NCI-H2081 (cell line): ENCODE measurements at regions not wholly inside any gene's neighbourhood (a gene's known extent, or its start where the extent isn't known, plus 50 kb on each side); places are given as distances from the start of the nearest gene placed in this dataset.
"Not testable (repeated sequence)": the region's sequence is repeated elsewhere in the genome, so short reads cannot be mapped to it uniquely, and the experiment has no call there.

Source experiments
- DNase-seq, 2 experiments: peaks; one replicate each; lab custom pipeline; 2025; lab: John Stamatoyannopoulos, UW

- not testable (repeated sequence) for DNase-seq
These were observed 69.6 kb upstream of the CCDC6 start for GRCh38 chr10:59975918-59976317.

- DNase-seq, result no peak
These were observed 65.6 kb upstream of the CCDC6 start for GRCh38 chr10:59971915-59972314.

GRCh38 chr10:59970396-59971368, 64.3 kb upstream of the CCDC6 start:
- DNase-seq, result no peak

- DNase-seq, result peak in 1 of 2 experiments; percentile 37
These were observed 62.3 kb upstream of the CCDC6 start for GRCh38 chr10:59968705-59969104.

- peak in 1 of 2 experiments; percentile 3 for DNase-seq
These were observed 60.7 kb upstream of the CCDC6 start for GRCh38 chr10:59967079-59967478.

- DNase-seq, result peak in 1 of 2 experiments; percentile 19
These were observed 59.7 kb upstream of the CCDC6 start for GRCh38 chr10:59965899-59966650.

- no peak for DNase-seq
These were observed 56.4 kb upstream of the CCDC6 start for GRCh38 chr10:59962756-59963155.

- no peak for DNase-seq
These were observed 54.4 kb upstream of the CCDC6 start for GRCh38 chr10:59960751-59961150.

- DNase-seq, result no peak
These were observed 53.2 kb upstream of the CCDC6 start for GRCh38 chr10:59959504-59960018.

- DNase-seq, result no peak
These were observed 52.5 kb upstream of the CCDC6 start for GRCh38 chr10:59958882-59959281.

- no peak for DNase-seq
These were observed 51.6 kb upstream of the CCDC6 start for GRCh38 chr10:59957975-59958374.
